DMS53 treated with DMSO at 0.1 percent for 48 hours (cell line): ENCODE measurements at regions not wholly inside any gene's neighbourhood (a gene's known extent, or its start where the extent isn't known, plus 50 kb on each side); places are given as distances from the start of the nearest gene placed in this dataset.
A peak's percentile ranks its signal among the peaks of the same experiment; 100 is the strongest.

Experiments used
- DNase-seq: peaks from one replicate; lab custom pipeline; 2025; ENCODE audit not compliant: unreplicated experiment; lab: John Stamatoyannopoulos, UW

DNA sequence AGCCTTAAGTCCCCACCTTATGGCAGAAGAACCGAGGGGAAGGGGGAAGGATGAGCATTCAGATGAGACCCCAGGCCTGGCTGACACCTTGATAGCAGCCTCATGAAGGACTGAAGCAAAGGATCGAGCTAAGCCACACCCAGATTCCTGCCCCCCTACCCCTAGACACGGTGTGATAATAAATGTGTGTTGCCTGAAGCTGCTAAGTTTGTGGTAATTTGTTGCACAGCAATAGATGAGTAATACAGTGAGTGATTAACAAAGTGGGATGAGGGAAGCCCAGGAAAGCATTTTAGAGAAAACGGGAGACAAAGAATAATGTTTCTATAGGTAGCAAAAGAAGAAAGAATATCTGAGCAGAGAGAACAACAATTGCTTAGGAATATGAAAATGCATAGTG is 404.2 kb downstream of the MID1IP1 start:
- DNase-seq, result no peak

DNA sequence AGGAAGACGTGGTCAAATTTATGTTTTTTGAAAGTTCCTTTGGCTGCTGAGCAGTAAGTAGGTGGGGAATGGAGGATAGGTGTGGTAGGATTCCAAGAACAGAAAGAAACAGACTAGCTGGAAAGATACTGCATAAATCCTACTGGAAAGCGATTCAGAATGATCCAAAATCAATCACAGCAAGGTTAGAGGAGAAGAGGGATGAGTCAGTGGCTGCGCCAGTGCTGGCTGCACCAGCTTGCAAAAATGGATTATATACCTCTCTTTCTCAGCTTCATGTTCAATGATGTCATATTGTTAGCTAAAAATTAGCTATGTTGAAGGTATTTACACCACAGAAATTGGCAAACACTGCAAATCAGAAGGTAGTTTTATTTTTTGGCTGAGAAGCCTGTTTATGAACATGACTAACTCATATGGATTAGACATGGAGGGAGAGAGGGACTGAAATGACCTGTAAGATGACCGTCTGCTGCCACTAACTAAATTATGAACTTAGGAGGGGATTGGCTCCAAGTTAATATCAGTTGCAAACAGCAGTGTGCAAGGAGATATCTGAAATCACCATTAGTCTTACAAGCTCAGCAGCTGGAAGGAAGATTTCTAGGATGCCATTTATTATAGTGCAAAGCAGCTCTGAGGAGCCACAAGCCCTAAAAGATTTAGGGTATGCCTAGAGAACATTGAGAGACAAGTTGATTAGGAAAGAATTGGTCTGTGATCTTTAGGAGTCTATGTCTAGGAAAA is 405.3 kb downstream of the MID1IP1 start:
- no peak for DNase-seq

DNA sequence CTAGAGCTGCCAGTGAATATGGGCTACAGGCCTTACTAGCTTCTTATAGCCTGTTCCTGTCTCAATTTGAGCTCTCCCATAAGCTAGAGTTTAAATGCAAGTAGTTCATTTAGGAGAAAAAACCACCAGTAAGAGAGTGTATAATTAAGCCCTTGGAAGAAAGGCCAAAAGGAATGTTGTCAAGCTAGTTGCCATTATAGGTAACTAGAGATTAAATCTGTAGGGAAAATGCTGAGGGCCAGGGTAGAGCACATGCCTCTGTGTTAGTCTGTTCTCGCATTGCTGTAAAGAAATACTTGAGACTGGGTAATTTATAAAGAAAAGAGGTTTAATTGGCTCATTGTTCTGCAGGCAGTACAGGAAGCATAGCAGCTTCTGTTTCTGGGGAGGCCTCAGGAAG is 410.2 kb downstream of the MID1IP1 start:
- DNase-seq, result no peak

DNA sequence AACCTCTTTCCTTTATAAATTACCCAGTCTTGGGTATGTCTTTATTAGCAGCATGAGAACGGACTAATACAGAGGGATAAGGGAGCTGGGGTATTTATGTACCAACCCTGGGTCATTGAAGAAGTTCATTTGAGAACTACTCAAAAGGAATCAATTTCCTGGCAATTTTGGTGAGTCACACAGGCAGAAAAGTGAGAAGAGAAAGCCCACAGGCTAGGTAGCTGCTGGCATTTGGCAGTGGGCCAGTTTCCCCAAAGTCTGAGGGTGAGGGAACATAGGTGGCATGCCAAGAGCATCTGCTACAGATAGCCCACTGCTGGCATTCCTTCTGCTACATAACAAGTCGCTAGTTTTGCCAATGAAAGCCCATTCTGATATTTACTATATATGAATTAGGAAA is 411.2 kb downstream of the MID1IP1 start:
- DNase-seq, result no peak

DNA sequence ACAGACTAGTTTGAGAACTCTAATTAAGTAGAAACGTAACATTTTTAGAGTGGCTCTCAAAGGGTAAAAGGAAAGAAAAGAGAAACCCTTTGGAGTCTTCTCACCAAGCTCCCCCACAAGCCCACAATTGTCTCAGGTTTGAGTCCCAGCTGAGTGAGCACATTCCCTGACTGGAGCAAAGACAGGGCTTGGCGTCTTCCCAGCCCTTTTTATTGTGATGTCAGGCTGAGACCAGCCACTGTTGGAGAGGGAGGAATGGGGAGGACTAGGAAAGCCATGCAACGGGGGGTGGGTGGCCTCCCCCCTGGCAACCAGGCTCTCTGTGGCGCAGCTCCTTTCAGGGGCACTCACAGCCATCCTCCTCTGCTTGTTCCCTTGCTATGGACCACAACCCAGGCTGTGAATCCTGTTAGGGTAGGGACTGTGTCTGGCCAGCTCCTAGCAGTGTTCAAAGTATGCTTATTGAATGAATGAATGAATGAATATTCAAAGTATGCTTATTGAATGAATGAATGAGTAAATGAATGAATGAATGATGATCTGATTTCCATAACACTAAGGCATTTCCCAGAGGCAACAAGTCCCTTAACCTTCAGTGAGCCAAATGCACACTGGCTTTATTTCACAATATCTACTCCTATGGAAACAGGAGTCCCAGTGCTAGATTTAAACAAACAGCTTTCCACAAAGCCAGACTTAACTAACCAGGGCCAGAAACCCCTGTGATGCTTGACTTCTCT is 413.3 kb downstream of the MID1IP1 start:
- DNase-seq, result no peak

DNA sequence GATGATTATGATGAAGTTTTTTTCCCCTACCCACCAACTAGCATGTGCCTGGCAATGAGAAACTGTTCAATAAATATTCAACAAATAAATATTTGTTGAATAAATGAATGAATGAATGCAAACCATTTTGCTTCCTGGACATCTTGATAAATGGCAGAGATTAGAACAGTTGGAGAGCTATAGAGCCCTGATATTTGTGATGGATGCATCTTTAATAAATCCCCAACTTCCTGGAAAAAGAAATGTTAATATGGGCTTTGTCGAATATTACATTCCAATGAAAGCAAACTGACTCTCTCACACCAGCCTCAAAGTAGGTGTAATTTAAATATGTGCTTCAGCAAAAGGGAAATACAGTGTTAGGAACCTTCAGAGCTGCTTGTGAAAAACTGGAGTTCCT is 419.7 kb downstream of the MID1IP1 start:
- no peak for DNase-seq

DNA sequence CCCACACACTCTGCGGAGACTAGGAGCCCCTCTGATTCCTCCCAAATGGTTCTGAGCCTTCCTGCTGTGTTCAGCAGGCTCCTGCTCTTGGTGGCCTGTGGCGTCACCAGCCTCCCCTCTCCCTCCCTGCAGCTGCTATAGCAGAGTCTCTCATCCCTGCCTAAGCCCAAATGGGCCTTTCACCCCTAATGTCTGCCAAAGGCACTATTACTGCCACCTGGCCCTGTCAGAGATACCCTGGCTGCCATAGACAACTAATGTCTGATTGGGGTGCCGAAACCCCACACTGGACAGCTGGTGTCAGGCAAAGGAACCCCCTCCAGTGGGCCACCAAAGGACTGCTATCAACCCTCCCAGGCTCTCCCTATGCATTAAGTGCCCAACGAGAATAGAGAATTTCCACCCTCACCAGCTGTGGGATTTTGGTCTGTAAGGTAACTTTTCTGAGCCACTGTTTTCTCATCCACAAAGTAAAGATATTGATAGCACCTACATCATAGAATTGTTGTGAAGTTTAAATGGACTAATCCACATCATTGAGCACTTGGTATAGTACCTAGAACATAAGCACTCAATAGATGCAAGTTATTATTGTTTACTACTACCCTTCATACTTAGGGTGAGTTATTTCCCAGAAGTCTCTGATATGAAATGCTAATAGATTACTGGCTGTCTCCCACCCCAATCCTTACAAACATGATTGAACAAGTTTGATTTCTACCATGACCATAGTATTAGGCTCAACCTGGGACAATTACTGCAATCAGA is 421.3 kb downstream of the MID1IP1 start:
- no peak for DNase-seq

DNA sequence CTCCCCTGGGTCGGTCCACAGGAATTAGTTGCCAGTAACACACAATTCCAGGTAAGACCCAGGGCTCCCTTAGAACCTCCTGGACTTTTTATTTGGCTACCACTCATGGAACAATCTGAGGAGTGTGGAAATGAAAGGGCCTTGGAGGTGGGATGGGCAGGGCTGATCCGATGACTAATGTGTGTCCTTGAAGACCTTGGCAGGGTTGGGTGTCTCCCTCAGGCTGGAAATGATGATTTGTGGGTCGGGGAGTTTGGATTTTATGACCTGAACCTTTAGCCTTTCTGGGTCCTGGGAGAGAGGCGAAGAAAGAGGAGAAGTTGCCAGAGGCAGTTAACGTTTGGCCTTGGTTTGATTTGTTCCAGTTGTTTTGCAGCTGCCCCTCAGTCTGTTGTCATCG is 425.0 kb downstream of the MID1IP1 start:
- DNase-seq, result no peak

DNA sequence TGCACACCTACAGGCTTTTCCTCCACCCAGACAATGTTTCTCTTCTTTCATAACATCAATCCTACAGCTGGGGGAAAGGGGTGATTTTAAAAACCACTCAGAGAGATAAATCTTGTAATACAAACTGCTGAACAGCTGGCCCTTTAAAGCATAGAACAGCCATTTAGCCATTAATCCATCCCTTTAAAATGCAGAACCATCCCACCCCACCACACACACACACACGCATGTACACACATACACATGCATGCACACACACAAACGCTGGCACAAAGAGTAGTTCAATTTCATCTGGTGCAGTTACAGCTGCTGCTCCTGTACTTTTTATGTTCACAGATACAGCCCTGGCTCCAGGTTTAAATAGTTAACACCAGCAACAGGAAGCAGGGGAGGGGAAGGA is 426.1 kb downstream of the MID1IP1 start:
- DNase-seq, result no peak

DNA sequence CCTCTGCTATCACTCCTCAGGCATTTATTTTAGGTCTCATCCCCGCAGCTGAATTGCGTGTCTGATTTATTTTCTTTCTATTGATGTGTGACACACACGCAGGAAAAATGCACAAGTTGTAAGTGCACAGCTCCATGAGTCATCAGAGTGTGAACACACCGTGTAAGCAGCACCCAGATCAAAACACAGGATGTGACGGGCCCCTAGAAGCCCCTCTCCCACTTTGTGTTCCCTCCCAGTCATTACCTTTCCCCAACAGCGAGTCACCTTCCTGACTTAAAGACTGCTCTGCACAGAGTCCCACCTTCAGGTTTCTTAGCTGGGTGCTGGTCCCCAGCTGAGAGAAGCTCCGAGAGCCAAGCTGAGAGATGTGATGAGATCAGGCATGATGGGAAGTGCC is 436.7 kb downstream of the MID1IP1 start:
- DNase-seq, result no peak

DNA sequence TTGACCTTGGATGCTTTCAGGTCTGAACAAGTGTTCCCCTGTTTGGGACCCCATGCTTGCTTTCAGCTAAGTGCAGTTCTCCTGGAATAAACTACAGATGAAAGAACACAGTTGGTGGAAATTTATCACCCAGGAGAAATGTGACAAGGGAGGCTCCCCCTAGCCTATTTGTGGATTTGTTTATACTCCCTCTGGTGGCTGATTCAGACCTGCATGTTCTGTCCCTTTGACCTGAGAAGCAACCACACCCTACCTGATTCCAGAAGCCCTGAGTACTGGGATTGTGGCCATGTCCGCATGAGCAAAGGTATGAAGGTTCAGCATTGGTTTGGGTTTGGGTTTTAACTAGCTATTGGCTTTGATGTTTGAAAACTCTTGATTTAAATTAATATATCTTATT is 440.9 kb downstream of the MID1IP1 start:
- DNase-seq, result peak; percentile 27

DNA sequence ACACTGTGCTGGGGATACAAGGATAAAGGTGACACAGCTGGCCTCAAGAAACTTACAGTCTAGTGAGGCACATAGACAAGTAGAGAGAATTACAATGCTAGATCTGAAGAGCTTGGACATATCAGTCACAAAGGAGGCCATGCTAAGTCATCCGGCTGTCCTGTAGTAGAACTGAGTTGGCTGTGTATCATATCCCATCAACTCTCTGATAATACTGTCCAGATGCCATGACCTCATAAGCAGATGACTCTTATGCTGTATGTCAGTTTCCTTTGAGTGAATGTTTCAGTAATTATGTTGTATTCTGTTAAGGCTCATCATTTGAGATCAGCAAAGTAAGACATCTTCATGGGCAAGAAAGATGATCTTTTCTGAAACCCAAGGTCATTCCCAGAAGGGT is 442.9 kb downstream of the MID1IP1 start:
- no peak for DNase-seq

DNA sequence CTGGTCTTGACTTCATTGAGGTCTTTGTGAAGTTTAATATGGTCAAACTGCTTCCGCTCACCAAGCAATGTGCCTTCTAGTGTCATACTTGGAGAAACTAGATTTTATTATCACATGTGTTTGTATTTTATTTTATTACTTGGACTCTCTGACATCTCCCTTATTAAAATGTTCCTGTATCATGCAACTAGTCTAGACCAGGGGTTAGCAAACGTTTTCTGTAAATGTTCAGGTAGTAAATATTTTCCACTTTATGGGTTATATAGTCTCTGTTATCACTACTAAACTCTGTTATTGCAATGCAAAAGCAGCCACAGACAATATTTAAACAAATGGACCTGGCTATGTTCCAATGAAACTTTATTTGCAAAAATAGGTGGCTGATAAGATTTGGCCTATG is 443.8 kb downstream of the MID1IP1 start:
- DNase-seq, result no peak

DNA sequence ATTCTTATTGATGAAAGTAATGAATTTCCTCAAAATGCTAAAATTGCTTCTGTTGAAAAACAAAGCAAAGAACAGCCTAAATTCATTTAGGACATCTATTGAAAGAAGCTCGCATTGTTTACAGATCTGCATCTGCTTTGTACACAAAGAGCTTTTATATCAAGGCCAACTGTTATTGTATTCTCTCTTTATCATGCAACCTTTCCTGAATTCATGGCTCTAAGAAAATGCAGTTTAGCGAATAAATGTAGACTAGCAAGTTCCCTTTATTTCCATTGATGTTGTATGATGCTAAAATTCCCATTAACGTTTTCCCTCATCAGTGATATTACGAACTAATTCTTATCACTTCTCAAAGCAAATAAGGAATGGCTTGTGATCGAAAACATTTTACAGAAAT is 446.3 kb downstream of the MID1IP1 start:
- DNase-seq, result no peak

DNA sequence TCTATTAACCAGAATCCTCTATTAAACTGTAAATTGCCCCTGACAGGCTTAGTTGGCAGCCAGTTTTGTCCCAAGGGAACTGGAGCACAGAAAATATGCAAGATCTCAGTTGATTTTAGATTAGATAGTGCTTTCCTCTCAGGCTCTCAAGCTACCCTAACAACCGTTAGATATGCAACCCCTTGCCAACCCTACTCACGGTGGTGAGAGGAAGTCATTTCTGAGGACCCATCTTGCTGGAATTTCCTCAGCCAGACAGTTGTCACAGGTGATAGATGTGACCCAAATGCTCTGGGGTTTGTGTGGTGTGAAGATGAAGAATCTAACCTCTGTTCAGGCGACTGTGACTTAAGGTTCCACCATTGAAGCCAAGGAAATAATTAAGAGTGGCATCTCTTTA is 447.1 kb downstream of the MID1IP1 start:
- DNase-seq, result no peak

DNA sequence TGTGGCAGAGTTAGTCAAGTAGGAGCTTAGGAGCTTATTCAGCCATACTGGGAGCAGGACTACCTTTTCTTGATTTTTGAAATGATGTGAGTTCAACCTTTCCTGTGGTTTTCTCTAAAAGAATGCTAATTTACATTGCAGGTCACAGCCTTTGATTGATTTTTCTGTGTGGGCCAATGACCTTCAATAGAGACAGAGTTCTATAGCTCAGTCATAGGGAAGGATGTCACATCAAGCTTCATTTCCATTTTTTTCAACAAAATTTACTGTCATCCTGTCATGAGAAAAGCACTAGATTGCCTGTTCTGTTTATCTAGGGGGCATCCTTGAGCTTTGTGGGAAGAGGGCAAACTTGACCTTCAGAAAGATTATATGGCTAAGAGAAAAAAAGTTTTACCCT is 448.7 kb downstream of the MID1IP1 start:
- no peak for DNase-seq

DNA sequence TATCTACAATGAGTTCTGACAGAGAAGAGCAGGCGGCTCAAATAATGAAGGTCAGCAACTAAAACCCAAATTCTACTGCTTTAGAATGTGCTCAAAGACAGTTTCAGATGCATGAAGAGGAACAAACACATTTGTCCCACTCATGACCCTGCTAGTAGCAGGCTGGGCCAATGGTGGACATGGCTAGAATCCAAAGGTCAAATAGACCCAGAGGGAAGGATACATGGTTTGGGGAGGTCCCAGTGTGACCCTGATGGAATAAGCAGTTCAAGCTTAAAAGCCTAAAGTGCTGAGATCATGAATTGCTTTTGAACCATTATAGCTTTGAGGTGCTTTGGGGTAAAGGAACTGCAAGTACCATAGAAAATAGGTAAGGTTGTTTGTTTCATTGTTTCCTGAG is 450.7 kb downstream of the MID1IP1 start:
- no peak for DNase-seq

DNA sequence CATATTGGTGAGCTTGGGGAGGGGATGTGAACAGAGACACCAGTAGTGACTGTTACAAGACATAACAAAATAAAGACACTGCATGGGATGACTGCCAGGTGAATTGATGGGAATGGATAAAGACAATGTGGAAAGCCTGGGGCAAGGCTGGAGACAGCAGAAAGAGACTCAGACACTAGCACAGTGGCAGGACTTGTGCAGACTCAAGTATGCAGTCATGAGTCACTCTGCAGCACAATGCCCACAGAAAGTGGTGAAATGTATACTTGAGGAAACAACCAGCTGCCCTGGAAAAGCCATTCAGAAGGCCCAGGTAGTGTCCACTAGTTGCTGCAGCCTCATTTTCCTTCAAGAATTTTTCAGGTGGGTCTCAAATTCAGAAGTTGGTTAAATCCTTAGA is 452.3 kb downstream of the MID1IP1 start:
- DNase-seq, result no peak

DNA sequence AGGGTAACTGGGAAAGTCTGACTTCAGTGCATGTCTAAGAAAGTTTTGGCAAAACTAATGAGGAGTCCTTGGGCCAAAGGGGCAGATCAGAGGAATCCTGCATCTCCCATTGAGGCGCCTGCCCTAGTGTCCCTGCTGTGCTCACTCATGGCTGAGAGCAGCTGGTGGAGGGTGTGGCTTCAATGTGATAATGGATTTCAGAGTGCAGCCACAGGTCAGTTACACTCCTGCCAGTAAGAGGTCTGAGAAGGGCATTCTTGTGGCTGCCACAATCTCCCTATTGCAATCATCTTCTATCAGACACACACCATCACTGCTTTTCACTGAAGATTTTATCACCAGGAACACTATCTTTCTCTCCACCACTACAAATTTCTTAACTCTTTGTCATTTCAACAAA is 457.1 kb downstream of the MID1IP1 start:
- DNase-seq, result no peak

DNA sequence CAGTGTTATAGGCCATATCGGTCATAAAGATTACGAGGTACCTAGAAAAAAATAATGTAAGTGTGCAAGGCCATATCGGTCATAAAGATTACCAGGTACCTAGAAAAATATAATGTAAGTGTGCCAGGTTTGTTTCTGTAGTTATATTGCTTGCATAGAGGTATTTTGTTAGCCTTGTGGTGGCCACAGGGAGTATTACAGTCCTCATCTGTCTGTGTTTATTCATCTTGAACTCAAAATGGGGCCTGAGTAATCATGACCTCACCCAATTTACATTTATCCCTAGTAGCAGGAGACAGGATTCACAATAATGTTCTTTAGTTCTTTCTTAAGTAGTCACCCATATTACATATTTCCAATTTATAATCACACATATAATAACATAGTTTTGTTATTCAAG is 459.7 kb downstream of the MID1IP1 start:
- no peak for DNase-seq

DNA sequence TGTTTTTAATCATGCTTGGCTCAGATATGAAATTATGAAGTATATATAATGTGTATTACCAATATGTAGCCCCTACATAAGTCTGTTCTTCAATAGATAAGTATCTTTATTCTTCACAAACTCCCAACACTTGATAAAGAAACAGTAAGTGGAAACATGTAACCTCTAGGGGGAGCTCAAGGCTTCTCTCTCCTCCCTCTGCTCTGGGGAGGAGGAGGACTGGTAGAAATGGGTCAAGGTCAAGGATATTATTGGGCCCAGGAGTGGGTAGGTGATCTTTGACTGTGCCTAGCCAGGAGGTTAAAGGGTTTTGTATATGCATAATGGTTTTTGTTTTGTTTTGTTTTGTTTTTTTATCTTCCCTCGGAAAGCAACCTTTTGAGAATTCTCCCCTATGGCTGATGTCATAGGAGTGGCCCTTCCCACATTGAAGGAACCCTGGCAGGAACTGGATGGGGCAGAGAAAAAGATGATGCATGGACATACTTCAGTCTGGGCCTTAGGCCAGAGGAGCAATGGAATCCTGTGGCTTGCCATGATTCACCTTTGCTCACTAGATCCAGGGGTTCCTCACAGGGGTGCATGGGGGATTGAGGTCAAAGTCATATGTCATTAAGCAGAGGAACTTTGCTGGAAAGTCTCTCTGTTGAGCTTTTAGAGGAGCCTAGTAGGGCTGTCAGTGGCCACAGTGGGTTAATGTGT is 460.3 kb downstream of the MID1IP1 start:
- DNase-seq, result peak; percentile 36
